Endothelial cell of umbilical vein (primary cell): ENCODE measurements at regions not wholly inside any gene's neighbourhood (a gene's known extent, or its start where the extent isn't known, plus 50 kb on each side); places are given as distances from the start of the nearest gene placed in this dataset.

Experiments
- BruUV-seq: library from RNA; stranded (reverse); fragments of 400-500 nt; replicated peaks from 2 replicates; lab custom pipeline; 2021; lab: Mats Ljungman, UMichigan
- CTCF ChIA-PET: fragments of 300-600, 350-600 bp; sonication (Branson Sonifier 250); formaldehyde crosslinking; loops from one replicate; lab custom pipeline; 2021; ENCODE audit warnings: antibody characterized with exemption, inconsistent platforms; lab: Charles Lee
- POLR2A ChIA-PET: fragments of 300-600, 350-600 bp; sonication (Branson Sonifier 250); formaldehyde crosslinking; loops from one replicate; lab custom pipeline; 2021; ENCODE audit warnings: antibody characterized with exemption, inconsistent platforms; lab: Charles Lee
- DNase-seq: peaks from one replicate; pipeline ENCODE4 v3.0.0-alpha.2; 2011; ENCODE audit warnings: low read depth, low spot score
- FAIRE-seq: peaks from 2 replicates; lab custom pipeline; 2011; peaks lifted over from hg19 to GRCh38; lab: Jason Lieb, UNC
- H2AFZ ChIP-seq: 2 replicates; pipeline ENCODE4 v1.6.0; 2012; ENCODE audit warnings: low read depth, low read length, control low read depth, inconsistent platforms
- H3K27ac ChIP-seq: 2 replicates; pipeline ENCODE4 v1.5.1; 2011; ENCODE audit warnings: low read depth, mild to moderate bottlenecking, control low read depth, low read length, moderate library complexity; ENCODE audit not compliant: insufficient read depth
- H3K27me3 ChIP-seq, 2 experiments: 2 replicates each; pipeline versions ENCODE4 v1.6.0 to v1.6.1; 2011; ENCODE audit warnings: low read length in 2 of 2, mixed read lengths in 1 of 2; ENCODE audit not compliant: control insufficient read depth in 2 of 2, insufficient read depth in 2 of 2
- H3K36me3 ChIP-seq, 2 experiments: 2 replicates in 1 of 2; 3 replicates in 1 of 2; pipeline ENCODE4 v1.5.1; 2011; ENCODE audit warnings: low read length in 2 of 2, mild to moderate bottlenecking in 1 of 2, moderate library complexity in 1 of 2; ENCODE audit not compliant: control insufficient read depth in 2 of 2, insufficient read depth in 2 of 2; ENCODE audit errors: extremely low read depth in 1 of 2
- H3K4me1 ChIP-seq: 3 replicates; pipeline ENCODE4 v1.5.1; 2011; ENCODE audit warnings: mild to moderate bottlenecking, low read length; ENCODE audit not compliant: control insufficient read depth, insufficient read depth; ENCODE audit errors: extremely low read depth
- H3K4me2 ChIP-seq: 2 replicates; pipeline ENCODE4 v1.6.1; 2011; ENCODE audit warnings: low read length, control low read depth, mixed read lengths; ENCODE audit not compliant: insufficient read depth
- H3K4me3 ChIP-seq, 3 experiments: fragments of 200-600 bp in 1 of 3; sonication (generic), shearing (Covaris generic) in 1 of 3; replicated peaks in 1 of 3; 2 replicates each; pipeline ENCODE4 v1.5.1; 2011 to 2016; ENCODE audit warnings: control low read depth in 3 of 3, low read length in 3 of 3, mild to moderate bottlenecking in 2 of 3, inconsistent platforms in 1 of 3, low read depth in 1 of 3, moderate library complexity in 1 of 3; ENCODE audit not compliant: insufficient read depth in 1 of 3
- H3K79me2 ChIP-seq: 2 replicates; pipeline ENCODE4 v1.6.0; 2012; ENCODE audit warnings: low read length, inconsistent platforms; ENCODE audit not compliant: control insufficient read depth, insufficient read depth
- H3K9ac ChIP-seq: replicated peaks from 2 replicates; pipeline ENCODE3; 2011; ENCODE audit warnings: low read length, control low read depth; ENCODE audit not compliant: insufficient read depth; ENCODE audit errors: extremely low read depth
- H3K9me1 ChIP-seq: replicated peaks from 3 replicates; pipeline ENCODE4 v1.6.0; 2011; ENCODE audit warnings: mild to moderate bottlenecking, low read length; ENCODE audit not compliant: control insufficient read depth, insufficient read depth; ENCODE audit errors: extremely low read depth
- H3K9me3 ChIP-seq: replicated peaks from 2 replicates; pipeline ENCODE4 v1.5.1; 2012; ENCODE audit warnings: low read length, inconsistent platforms; ENCODE audit not compliant: control insufficient read depth, insufficient read depth
- H4K20me1 ChIP-seq: replicated peaks from 2 replicates; pipeline ENCODE3; 2011; ENCODE audit warnings: mild to moderate bottlenecking, low read length; ENCODE audit not compliant: control insufficient read depth, insufficient read depth; ENCODE audit errors: extremely low read depth
- EZH2 ChIP-seq: IDR thresholded peaks from 2 replicates; pipeline ENCODE4 v1.6.1; 2012; ENCODE audit warnings: borderline replicate concordance, low read depth, mild to moderate bottlenecking, moderate library complexity, low read length, inconsistent platforms; ENCODE audit not compliant: severe bottlenecking
- FOS ChIP-seq: IDR thresholded peaks from 2 replicates; pipeline ENCODE4 v1.6.1; 2011; ENCODE audit warnings: mild to moderate bottlenecking, low read length, moderate library complexity, borderline replicate concordance; ENCODE audit not compliant: insufficient read depth
- GATA2 ChIP-seq: IDR thresholded peaks from 2 replicates; pipeline ENCODE4 v1.7.0; 2011; ENCODE audit warnings: low read depth, mild to moderate bottlenecking, moderate library complexity, mixed read lengths, low read length; ENCODE audit not compliant: insufficient read length, insufficient read depth
- JUN ChIP-seq: IDR thresholded peaks from 2 replicates; pipeline ENCODE4 v1.6.1; 2011; ENCODE audit warnings: borderline replicate concordance, low read depth; ENCODE audit not compliant: insufficient read length, insufficient read depth
- MYC ChIP-seq: IDR thresholded peaks from one replicate; pipeline ENCODE4 v1.6.1; 2011; ENCODE audit warnings: mild to moderate bottlenecking, low read depth, low read length
- POLR2A ChIP-seq: IDR thresholded peaks from 2 replicates; pipeline ENCODE4 v1.6.1; 2012; ENCODE audit warnings: low read depth, mild to moderate bottlenecking, control low read depth, low read length
- POLR2AphosphoS5 ChIP-seq: IDR thresholded peaks from 2 replicates; pipeline ENCODE4 v1.6.1; 2012; ENCODE audit warnings: low read depth, mild to moderate bottlenecking, control low read depth, low read length, moderate library complexity; ENCODE audit not compliant: insufficient read depth
- dilution Hi-C: fragments of 300-500 bp; cut with MboI; formaldehyde crosslinking; loops from one replicate; pipeline ENCODE4 v1.15.0; 2019; ENCODE audit warnings: low sequenced_read_pairs; ENCODE audit not compliant: extremely low pct_ligation_motif_present
- intact Hi-C: fragments of 100-400 bp; cut with micrococcal nuclease; formaldehyde crosslinking; loops from one replicate; pipeline ENCODE4 v1.10.0; 2022
- TF ChIP-seq, protein P1 (sequence below): IDR thresholded peaks from 2 replicates; pipeline ENCODE4 v1.6.1; 2011; ENCODE audit not compliant: insufficient read depth, insufficient read length
- TF ChIP-seq, protein P2 (sequence below), 2 donors: IDR thresholded peaks; 1 replicate in 1 of 2; 2 replicates in 1 of 2; pipeline ENCODE4 v1.5.1; 2011; ENCODE audit warnings: low read length in 2 of 2, mild to moderate bottlenecking in 2 of 2, moderate library complexity in 2 of 2, control low read depth in 1 of 2, inconsistent platforms in 1 of 2, low read depth in 1 of 2; ENCODE audit not compliant: insufficient read depth in 1 of 2; ENCODE audit errors: extremely low read depth in 1 of 2

DNA sequence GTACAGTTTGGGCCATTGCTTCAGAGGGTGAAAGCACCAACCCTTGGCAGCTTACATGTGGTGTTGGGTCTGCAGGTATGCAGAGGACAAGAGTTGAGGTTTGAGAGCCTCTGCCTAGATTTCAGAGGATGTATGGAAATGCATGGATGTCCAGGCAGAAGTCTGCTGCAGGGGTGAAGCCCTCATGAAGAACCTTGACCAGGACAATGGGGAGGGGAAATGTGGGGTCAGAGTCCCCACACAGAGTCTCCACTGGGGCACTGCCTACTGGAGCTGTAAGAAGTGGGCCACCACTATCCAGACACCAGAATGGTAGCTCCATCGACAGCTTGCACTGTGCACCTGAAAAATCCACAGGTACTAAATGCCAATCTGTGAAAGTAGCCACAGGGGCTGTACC, 113.6 kb upstream of the SPATA31C2 start:
- POLR2A ChIA-PET = no interaction called here
- CTCF ChIA-PET = no interaction called here
- Histone ChIP-seq H4K20me1 (no peaks in the 10 kb centered on the region), H3K9me3 (no peaks in the 10 kb centered on the region), H3K9me1 (no peaks in the 10 kb centered on the region), H3K9ac (no peak overlapping the region), H3K27me3 (no peaks in the 10 kb centered on the region), H3K79me2 (no peaks in the 10 kb centered on the region), H3K36me3 (no peaks in the 10 kb centered on the region), H2AFZ (no peak overlapping the region), H3K27ac (no peak overlapping the region), H3K4me3 (no peak overlapping the region), H3K4me2 (no peak overlapping the region), H3K4me1 (no peaks in the 10 kb centered on the region)
- dilution Hi-C loops (no loop called here), intact Hi-C loops (no loop called here)
- FAIRE-seq (no peak), DNase-seq (no peak)
- TF ChIP-seq, protein P1, sequence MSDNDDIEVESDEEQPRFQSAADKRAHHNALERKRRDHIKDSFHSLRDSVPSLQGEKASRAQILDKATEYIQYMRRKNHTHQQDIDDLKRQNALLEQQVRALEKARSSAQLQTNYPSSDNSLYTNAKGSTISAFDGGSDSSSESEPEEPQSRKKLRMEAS = no peak
- TF ChIP-seq POLR2AphosphoS5 (no peak), MYC (no peak), FOS (no peak), EZH2 (no peak), JUN (no peak), GATA2 (no peak), POLR2A (no peak)
- TF ChIP-seq, protein P2, sequence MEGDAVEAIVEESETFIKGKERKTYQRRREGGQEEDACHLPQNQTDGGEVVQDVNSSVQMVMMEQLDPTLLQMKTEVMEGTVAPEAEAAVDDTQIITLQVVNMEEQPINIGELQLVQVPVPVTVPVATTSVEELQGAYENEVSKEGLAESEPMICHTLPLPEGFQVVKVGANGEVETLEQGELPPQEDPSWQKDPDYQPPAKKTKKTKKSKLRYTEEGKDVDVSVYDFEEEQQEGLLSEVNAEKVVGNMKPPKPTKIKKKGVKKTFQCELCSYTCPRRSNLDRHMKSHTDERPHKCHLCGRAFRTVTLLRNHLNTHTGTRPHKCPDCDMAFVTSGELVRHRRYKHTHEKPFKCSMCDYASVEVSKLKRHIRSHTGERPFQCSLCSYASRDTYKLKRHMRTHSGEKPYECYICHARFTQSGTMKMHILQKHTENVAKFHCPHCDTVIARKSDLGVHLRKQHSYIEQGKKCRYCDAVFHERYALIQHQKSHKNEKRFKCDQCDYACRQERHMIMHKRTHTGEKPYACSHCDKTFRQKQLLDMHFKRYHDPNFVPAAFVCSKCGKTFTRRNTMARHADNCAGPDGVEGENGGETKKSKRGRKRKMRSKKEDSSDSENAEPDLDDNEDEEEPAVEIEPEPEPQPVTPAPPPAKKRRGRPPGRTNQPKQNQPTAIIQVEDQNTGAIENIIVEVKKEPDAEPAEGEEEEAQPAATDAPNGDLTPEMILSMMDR (IDR thresholded peaks at IDR 0.05; ENCODE audit: extremely low read depth in 1 of 2, insufficient read depth in 1 of 2, low read depth in 1 of 2, low read length in 2 of 2) = no peak
- no TSS peak for BruUV-seq
